ENCODE measurements at regions not wholly inside any gene's neighbourhood (a gene's known extent, or its start where the extent isn't known, plus 50 kb on each side); places are given as distances from the start of the nearest gene placed in this dataset.

DNA sequence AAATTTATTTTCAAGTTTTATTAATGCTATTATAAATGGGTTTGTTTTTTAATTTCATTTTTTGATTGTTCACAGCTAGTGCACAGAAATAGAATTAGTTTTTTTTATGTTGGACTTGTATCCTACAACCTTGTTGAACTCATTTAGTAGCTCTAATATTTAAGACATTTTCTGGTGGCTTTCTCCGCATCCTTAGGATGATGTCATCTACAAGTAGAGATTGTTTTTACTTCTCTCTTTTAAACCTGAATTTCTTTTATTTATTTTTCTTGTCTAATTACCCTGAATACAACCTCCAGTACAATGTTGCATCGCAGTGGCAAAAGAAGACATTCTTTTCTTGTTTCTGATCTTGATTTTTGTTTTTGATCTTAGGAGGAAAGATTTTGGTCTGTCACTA is 142.6 kb upstream of the PRDM1 start:
- intact Hi-C loops (cut with DNase I): no loop called here
- H3K4me1 ChIP-seq: no peaks in the 10 kb centered on the region
- TF ChIP-seq, protein P1, sequence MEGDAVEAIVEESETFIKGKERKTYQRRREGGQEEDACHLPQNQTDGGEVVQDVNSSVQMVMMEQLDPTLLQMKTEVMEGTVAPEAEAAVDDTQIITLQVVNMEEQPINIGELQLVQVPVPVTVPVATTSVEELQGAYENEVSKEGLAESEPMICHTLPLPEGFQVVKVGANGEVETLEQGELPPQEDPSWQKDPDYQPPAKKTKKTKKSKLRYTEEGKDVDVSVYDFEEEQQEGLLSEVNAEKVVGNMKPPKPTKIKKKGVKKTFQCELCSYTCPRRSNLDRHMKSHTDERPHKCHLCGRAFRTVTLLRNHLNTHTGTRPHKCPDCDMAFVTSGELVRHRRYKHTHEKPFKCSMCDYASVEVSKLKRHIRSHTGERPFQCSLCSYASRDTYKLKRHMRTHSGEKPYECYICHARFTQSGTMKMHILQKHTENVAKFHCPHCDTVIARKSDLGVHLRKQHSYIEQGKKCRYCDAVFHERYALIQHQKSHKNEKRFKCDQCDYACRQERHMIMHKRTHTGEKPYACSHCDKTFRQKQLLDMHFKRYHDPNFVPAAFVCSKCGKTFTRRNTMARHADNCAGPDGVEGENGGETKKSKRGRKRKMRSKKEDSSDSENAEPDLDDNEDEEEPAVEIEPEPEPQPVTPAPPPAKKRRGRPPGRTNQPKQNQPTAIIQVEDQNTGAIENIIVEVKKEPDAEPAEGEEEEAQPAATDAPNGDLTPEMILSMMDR (IDR thresholded peaks at IDR 0.05): no peak
- no peaks in the 10 kb centered on the region for H3K9me3 ChIP-seq
- no peaks in the 10 kb centered on the region for H3K27me3 ChIP-seq (ENCODE audit: low read depth)
- DNase-seq: no peak
- H3K27ac ChIP-seq: no peak overlapping the region
- H3K4me3 ChIP-seq: no peak overlapping the region
- ATAC-seq: no peak
- H3K36me3 ChIP-seq: no peaks in the 10 kb centered on the region

DNA sequence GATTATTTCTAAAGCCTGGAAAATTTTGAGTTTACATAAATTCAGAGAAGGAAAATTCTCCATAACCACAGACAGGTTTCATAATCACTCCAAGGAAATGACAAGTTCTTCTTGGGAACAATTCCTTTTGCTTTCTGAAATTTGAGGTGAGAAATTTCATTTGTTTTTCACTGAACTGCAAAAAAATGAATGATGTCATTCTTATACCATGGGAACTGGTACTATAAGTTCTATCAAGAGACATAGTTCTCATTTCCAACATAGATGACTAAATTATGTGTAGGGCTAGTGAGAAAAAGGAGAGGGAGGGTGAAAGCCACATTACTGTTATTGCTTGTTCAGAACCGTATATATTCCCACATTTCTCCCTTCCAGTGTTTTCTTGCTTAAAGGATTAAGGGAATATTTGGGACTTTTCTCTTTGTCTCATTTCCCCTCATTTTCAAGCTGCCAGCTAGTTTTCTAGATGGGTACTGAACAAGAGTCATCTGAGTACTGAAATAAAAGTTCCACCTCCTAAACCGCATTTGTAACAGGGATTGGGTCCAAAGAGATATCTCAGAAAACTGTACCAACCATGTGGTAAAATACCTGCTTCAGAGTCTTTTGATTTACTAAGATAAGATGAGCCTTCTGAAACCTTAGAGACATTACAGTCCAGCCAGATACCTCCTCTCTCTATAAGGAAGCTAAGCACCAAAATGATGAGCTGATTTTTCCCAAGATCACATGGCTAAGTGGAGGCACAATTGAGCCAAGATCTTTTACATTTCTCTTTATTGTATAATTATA is 144.3 kb upstream of the PRDM1 start:
- Histone ChIP-seq H3K36me3 (no peaks in the 10 kb centered on the region), H3K9me3 (no peaks in the 10 kb centered on the region), H3K27ac (no peak overlapping the region), H3K4me3 (no peak overlapping the region), H3K27me3 (ENCODE audit: low read depth) (no peaks in the 10 kb centered on the region), H3K4me1 (no peaks in the 10 kb centered on the region)
- intact Hi-C loops (cut with DNase I): no loop called here
- DNase-seq (no peak), ATAC-seq (no peak)
- TF ChIP-seq, protein P1 (IDR thresholded peaks at IDR 0.05): no peak

DNA sequence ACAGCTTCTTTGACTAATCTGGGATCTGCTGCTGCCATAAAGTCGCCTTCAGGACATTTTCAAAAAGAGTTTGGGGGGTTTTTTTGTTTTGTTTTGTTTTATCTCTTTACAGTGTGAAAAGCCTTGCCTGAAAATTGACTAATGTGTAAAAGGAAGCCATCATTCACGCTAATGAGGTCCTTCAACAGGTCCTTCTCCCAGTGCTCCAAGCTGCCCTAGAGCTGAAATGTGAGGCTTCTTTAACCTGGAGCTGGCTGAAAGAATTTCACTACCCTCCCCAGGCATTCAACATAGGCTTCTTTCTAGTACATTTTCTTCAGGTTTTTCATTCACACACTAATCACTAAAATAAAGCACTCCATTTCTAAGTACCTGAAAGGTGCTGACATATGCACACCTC is 145.1 kb upstream of the PRDM1 start:
- intact Hi-C loops (cut with DNase I): no loop called here
- no peak for ATAC-seq
- H3K36me3 ChIP-seq: no peaks in the 10 kb centered on the region
- DNase-seq: no peak
- H3K4me1 ChIP-seq: no peaks in the 10 kb centered on the region
- H3K4me3 ChIP-seq: no peak overlapping the region
- H3K27me3 ChIP-seq (ENCODE audit: low read depth): no peaks in the 10 kb centered on the region
- H3K27ac ChIP-seq: no peak overlapping the region
- TF ChIP-seq, protein P1 (IDR thresholded peaks at IDR 0.05): no peak
- H3K9me3 ChIP-seq: no peaks in the 10 kb centered on the region

DNA sequence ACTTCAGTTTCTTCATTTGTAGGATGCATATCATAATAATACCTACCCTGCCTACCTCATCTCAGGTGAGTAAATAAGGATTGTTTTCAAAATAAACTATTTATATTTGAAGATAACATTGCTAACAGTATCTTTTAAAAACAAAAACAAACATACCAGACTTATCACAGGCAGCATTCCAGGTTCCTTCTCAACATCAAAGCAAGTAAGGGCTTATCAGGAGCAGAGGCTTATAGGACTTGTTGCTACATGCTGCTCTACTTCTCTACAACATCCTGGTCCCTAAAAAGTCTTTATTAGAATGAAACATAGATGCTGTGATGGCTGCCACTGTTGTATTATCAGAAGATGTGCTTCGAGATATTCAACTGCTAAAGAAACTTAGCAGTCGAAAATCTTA is 149.2 kb upstream of the PRDM1 start:
- intact Hi-C loops (cut with DNase I): no loop called here
- Histone ChIP-seq H3K4me3 (no peak overlapping the region), H3K27ac (no peak overlapping the region), H3K36me3 (no peaks in the 10 kb centered on the region), H3K9me3 (no peaks in the 10 kb centered on the region), H3K4me1 (peaks cover 6% of the 10 kb centered on the region), H3K27me3 (ENCODE audit: low read depth) (no peaks in the 10 kb centered on the region)
- TF ChIP-seq, protein P1 (IDR thresholded peaks at IDR 0.05): no peak
- no peak for DNase-seq
- ATAC-seq: no peak

DNA sequence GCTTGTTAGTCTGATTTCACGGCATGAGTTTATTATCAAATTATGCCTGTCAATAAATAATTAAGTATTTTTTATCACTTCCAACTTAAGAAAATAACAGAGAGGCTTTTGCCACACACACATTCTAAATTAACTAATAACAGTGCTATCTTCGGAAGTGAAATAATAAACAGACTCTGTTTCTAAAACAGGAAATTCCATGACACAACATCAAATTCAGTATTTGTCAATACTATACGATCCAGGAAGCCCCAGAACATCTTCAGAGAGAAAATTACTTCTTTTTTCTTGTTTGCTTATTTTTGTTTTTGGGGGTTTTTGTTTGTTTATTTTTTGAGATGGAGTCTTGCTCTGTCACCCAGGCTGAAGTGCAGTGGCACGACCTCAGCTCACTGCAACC is 150.7 kb upstream of the PRDM1 start:
- ATAC-seq (no peak), DNase-seq (no peak)
- no peaks in the 10 kb centered on the region for H3K36me3 ChIP-seq
- intact Hi-C loops (cut with DNase I): no loop called here
- no peak overlapping the region for H3K27ac ChIP-seq
- no peaks in the 10 kb centered on the region for H3K27me3 ChIP-seq (ENCODE audit: low read depth)
- TF ChIP-seq, protein P1 (IDR thresholded peaks at IDR 0.05): no peak
- H3K4me3 ChIP-seq: no peak overlapping the region
- H3K9me3 ChIP-seq: no peaks in the 10 kb centered on the region
- peaks cover 6% of the 10 kb centered on the region for H3K4me1 ChIP-seq

Measured in lower lobe of right lung (tissue), 2 donors.